Activated naive CD4-positive, alpha-beta T cell treated with anti-CD3 and anti-CD28 coated beads, Interleukin-2, amount 50 U/mL, for 16 hours (primary cell): ENCODE measurements at regions not wholly inside any gene's neighbourhood (a gene's known extent, or its start where the extent isn't known, plus 50 kb on each side); places are given as distances from the start of the nearest gene placed in this dataset.
"Not testable (repeated sequence)": the region's sequence is repeated elsewhere in the genome, so short reads cannot be mapped to it uniquely, and the experiment has no call there.

Source experiments
- DNase-seq: peaks from one replicate; pipeline ENCODE4 v3.0.0-alpha.2; 2020

DNA sequence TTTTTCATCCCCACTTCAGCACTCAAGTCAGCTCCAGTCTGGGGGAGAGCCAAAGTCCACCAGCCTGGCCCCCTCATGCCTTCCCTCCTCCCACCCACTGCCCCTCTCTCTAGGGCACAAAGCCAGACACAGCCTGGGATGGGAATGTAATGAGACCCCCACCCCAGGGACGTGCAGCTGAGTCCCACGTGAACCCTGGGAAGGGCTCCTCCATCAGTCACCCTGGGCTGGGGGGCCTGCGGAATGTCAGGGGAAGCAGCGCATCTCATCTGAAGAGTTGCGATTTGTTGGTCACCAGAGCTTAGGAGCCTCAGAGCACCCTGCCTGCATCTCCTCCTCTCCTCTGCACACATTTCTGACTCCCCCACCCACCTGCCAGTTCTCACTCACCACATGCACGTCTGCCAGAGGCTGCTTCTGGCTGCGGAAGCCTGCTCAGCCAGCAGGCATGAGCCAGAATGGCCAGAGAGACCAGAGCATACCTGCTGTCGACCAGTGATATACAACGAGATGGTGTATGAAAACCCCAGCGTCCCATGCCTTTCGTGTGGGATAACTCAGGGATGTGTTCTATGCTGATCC, 167.1 kb upstream of the TOP1 start:
- DNase-seq, result no peak

DNA sequence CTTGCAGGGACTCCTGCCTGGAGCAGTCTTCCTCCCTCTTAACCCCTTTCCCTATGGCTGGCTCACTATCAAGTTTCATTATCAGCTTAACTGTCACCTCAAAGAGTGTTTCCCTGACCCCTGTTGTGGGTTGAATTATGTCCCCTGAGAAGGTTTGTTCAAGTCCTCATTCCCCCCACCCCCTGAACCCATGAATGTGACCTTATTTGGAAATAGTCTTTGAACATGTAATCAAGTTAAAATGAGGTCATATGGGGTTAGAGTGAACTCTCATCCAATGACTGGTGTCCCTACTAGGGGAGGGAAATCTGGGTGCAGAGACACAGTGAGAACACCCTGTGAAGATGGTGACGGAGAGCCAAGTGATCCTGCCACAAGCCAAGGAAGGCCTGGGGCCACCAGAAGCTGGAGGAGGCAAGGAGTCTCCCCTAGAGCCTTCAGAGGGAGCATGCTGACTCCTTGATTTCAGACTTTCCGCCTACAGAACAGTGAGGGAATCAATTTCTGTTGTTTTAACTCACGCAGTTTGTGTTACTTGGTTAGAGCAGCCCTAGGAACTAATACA, 165.2 kb upstream of the TOP1 start:
- no peak for DNase-seq

DNA sequence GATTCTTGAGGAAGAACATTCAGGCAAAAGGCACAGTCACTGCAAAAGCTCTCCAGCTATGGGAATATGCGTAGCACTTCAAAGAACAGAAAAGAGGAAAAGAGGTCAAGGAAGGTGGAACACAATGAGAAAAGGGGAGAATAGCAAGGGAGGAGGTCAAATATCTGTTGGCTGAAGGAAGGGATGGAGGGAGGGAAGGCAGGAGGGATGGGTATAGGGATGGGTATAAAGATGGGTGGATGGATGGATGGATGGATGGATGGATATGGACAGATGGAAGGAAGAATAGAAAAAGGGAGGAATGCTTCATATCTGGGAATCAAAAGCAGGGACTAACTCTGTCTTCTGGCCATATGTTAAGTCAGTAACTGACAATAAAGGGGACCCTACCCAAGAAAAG, 164.2 kb upstream of the TOP1 start:
- DNase-seq, result no peak

DNA sequence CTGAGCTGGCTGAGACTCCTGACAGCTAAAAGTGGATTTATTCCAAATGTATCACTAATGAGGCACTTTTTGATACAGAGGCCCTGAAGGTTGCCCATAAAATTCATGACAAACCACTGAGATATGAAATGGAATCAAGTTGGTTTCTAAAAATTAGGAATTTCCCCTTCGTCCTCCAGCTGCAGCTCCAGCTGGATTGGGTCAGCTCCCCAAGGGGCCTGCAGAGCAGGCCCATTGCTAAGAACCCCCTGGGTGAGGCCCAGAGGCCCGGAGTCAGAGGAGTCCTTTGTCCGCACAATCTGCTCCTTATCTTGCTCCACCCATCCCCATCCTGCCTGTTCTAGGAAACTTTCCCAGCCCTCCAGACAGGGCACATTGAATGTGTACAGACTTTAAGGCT, 163.5 kb upstream of the TOP1 start:
- no peak for DNase-seq

DNA sequence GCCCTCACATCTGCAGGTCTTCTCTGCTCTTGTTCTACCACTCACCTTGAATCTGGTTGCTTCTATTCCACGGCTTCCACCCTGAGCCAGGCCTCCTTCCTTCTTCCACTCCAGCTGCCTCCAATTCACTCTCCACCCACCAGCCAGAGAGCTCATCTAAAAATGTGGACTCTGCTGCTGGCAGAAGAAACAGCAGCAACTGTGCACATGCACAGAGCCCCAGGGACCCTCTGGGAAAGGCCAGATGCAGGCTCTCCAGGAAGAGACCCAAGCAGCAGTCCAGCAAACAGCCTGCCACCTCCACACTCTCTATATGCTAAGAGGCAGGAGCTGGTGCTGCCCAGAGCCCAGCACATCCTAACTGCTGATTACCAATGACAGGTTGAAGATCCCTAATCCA, 162.6 kb upstream of the TOP1 start:
- no peak for DNase-seq

DNA sequence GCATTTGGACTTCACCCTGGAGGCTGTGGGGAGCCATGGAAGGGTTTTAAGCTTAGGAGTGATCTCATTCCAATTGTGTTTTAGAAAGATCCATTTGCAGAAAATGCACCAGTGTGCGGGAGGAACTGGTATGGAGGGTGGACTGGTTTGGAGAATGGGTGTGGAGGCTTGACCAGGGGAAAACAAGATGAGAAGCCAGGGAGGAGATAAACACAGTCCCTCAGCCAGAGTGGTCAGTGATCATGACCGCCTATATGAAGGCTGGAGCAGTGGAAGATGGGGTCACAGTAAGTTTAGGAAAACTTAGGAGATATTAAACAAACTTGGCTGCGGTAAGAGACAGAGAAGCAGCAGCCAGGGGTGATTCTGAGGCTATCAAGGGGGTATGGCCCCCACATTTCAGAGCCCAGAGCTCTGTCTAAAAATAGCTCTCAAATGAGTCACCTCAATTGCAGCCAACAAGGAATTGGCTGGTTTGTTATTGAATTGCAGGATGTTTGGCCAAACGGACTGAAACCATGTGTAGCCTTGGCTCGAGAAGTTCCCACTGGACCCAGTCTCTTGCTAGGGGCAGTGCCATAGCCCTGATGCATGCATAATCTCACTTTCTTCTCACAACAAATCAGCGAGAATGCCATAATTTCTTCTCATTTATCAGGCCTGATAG, 159.9 kb upstream of the TOP1 start:
- no peak for DNase-seq

DNA sequence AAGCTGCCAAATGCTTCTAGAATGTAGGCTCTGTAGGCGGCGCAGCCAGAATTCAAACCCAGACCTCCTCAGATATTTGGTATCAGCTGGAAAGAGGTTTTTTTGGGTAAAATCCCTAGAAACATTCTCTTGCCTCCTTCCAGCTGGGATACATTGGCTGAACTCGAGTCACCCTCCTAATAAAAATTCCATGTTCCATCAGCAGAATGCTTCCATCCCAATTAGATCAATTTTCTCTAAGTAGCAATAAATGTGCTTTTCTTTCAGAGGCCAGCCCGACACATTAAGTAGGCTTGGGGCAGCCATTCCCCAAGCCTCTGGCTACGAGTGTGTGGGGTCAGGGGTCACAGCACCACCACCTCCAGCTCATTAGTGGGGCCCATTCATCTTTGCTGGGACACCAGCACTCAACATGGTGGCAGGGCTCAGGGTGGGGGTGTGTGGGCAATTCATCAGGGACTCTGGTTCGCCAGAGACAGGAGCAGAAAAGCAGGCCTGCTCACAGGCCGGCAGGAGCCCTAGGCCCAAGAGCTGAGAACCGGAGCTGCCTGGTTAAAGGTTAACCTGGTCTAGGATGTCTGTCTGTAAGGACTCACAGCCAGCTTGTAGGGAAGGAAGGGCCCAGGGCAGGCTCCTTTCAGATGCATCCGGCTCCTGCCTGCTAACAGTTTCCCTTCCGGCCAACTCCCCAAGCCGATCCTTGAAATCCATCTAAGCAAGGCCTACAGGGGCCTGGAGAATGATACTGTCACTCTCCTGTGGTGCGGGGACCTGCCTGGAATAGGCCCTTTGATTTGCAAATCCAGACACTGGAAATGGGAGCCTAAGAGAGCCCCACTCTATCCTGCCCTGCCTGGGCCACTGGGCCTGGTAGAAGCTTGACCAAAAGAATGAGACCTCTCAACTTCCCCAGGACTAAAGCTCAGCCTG, 159.1 kb upstream of the TOP1 start:
- no peak for DNase-seq

DNA sequence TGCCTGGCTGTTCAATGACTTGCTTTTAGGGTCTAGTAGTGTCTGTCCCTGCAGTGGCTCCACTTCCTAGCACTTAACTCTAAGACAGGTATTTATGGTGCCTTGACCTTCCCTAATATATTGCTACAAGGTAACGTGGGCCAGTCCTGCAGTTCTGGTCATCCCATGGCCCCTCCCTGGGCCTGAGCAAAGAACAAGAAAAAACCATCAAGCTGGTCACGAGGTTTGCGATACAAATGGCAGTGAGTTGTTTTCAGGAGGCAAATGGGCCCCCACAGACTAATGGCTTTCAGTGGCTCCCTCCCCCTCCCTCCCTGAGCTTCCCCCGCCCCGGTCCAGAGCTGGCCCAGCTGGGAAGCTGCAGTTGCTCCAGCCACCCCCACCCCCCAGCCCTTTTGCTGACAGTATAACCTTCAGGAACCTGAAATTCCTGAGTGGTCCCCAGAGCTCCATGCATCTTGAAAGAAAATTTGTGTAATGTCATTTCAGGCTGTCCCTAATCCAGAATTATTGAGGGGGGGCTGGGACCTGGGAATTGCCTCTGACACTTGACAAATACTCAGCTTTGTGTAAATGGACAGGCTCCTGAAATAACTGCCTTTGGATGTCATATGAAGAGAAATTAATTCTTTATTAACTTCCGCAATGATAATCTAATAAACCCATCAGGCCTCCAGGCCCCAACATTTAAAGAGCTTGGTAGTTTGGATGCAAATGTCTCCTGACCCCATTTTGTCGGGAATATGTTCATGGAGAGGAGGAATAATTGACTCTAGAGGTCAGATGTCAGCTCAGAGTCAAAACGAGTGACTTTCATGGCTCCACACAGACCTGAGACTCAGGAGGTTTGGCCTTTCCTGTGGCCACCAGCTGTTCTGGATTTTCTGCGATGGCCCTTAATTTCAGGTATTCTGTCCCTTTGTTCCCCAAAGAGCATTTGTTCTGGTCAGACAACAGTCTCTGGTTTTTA, 153.2 kb upstream of the TOP1 start:
- no peak for DNase-seq

DNA sequence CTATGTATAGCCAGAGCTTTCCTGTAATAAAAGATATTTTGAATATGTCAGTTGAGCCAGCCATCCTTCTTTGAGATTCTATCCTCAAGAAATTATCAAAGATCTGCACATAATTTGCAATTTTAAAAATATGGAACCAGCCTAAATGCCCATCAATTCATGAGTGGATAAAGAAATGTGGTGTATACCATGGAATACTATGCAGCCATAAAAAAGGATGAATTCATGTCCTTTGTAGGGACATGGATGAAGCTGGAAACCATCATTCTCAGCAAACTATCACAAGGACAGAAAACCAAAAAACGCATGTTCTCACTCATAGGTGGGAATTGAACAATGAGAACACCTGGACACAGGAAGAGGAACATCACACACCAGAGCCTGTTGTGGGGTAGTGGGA, 150.5 kb upstream of the TOP1 start:
- not testable (repeated sequence) for DNase-seq

DNA sequence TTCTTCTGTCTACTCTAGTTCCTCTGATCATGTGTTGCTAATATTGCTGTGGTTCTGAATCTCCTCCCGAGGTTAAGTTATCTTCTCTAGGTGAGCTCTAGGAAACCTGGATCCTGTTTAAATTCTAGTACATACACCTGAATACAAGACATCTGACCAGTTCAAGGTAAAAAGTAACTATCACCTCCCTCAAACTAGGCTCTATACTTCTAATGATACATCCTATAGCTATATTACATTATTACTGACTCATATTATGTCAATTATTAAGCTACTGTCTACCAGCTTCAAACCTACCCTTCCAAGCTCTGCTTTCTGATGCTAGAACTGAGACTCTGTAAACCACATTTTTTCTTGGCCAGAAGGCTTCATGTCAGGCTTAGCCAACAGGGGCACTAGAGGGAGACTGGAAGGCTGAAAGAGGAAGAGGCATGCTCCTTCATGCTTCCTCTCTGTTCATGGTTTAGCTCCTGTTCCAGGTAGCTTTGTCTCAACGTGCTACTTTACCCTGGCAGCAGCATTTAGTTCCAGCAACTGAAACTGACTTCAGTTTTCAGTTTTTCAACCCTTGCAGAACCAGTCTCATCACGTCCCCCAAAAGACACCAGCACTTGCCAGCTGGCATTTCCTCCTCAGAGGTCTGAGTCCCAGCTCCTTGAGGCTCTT, 148.4 kb upstream of the TOP1 start:
- DNase-seq, result no peak

DNA sequence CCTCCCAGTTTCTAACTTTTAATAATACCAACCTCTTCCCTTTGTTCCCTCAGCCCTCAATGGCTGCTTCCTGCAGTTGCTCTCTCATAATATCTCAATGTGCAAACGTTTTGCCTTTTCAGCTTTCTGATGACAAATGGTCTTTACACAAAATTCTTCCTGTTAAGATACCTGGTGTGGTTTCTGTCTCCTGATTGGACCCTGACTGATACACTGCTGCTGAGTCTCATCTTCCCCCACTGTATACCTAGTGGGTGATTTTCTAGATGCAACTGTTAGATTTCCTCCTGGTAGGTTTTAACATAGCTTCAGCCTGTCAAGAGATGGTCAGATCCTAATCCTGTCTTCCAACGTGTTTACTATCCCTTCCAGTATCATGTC, 147.9 kb upstream of the TOP1 start:
- DNase-seq, result no peak

DNA sequence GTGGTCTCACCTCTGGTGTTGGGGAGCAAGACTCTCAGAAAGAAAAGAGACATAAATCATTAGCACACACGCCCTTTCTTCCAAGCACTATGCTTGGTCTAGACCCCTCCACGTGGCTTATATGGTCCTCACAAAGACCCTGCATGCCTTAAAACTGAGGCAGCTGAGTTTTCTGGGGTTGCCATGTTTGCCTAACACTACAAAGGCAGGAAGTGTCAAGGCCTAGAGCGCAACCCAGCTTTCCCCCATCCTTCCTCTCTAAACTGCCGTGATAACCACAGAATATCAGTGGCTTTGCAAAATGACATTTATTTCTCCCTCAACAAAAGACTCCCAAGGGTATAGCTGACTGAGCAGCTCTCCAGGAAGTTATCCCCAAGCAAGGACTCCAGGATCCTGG, 146.5 kb upstream of the TOP1 start:
- DNase-seq, result no peak

DNA sequence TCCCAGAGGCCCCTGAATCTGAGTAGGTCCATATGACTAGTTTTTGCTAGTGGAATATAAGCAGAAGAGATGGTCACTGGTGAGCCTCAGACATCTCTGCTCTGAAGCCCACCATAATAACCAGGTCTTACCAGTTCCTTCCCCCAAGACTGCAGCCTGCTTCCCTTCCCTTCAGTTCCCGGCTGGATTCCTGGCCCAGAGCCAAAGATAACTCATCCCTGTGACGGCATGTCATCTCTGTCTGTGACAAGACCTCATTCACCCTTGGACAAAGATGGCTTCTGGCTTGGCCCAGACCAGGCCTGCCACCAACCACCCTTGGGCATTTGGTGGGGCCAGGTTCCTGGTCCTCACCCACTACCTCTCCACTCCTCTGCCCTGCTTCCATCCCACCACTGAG, 145.5 kb upstream of the TOP1 start:
- DNase-seq, result no peak

DNA sequence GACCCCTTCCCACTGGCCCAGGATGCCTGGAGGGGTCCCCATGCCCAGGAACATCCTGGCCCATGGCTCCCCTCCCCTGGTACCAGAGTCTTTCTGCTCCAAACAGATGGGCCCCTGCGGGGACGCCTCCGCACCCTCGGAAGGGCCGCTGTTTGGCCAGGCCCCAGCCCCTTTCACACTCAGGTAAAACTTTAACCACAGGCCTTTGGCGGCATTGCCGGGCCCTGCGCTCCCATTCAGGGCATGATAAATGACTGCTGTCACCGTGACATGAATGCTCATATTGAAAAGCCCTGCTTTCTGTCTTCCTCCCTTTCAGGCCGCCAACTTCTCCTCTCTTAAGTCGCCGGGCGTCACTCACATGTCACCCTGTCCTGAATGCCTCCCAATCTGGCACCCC, 141.5 kb upstream of the TOP1 start:
- DNase-seq, result no peak

DNA sequence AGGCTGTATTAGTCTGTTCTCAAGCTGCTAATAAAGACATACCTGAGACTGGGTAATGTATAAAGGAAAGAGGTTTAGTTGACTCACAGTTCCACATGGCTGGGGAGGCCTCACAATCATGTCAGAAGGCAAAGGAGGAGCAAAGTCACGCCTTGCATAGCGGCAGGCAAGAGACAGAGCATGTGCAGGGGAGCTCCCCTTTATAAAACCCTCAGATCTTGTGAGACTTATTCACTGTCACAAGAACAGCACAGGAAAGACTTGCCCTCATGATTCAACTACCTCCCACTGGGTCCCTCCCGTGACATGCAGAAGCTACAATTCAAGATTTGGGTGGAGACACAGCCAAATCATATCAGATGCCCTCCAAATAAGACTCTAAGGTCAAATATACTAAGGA, 139.4 kb upstream of the TOP1 start:
- DNase-seq, result not testable (repeated sequence)

DNA sequence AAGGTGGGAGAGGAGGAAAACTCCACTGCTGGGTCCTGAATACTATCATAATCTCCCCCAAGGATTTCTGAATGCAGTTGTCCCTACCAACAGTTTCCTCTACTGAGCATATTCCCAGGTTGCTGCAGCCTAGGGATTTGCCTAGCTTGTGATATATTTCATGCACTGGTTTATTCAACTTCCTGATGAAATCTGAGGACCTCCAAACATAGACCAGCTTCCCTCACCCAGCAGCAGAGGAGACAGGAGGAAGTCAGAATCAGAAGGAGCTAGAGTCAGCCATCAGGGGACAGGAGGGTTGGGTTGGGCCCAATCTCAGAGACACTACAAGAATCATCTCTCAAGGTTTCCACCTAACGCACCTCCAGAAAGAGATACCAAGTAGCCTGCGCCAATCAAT, 138.4 kb upstream of the TOP1 start:
- DNase-seq, result no peak

DNA sequence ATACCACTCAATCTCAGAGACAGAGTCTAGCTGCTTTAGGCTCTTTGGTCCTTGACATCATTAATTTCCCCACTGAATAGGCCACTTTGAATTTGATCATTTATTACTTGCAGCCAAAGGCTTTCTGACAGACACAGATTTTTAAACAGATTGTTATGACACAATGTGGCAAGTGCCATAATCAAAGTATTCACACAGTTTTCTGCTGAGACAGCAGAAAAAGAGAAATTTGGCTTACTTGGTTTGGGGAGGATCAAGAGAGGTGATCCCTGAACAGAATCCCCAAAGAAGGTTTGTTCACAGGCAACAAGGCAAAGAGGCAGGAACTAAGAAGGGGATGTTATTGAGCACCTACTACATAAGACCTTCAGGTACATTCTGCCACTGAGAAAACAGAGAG, 138.0 kb upstream of the TOP1 start:
- no peak for DNase-seq

DNA sequence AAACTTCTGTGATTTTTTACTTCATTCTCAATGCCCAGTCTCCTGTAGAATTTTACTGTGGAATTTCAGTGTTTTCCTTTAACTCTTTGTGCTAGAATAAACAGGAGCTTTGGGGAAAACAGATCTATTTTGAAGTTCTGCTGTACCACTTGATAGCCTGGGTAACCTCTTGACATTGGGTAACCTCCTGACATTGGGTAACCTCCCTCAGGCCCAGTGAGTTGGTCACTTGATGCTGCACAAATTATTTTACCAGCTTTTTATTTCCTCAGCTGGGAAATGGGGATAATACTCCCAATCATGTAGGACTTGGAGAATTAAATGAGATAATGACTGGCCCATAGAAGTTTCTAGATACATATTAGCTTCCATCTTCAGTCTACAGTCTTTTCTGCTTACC, 137.3 kb upstream of the TOP1 start:
- DNase-seq, result no peak

DNA sequence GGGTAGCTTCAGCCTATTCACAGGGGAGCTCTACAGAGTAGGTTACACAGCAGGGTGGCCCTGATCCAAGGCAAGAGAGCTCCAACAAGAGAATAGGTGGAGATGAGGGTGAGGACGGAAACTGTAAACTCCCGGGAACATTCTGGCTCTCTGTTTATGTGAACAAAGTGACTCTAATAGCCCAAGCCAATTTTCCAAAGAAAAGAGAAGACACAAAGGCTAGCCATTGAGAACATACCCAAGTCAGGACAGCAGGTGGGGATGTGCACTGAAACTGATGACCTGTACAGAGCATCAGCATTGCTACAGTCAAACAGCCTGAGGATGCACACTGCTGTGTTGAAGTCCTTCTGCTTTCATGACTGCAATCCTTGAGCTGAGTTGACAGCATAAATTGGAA, 136.0 kb upstream of the TOP1 start:
- no peak for DNase-seq

DNA sequence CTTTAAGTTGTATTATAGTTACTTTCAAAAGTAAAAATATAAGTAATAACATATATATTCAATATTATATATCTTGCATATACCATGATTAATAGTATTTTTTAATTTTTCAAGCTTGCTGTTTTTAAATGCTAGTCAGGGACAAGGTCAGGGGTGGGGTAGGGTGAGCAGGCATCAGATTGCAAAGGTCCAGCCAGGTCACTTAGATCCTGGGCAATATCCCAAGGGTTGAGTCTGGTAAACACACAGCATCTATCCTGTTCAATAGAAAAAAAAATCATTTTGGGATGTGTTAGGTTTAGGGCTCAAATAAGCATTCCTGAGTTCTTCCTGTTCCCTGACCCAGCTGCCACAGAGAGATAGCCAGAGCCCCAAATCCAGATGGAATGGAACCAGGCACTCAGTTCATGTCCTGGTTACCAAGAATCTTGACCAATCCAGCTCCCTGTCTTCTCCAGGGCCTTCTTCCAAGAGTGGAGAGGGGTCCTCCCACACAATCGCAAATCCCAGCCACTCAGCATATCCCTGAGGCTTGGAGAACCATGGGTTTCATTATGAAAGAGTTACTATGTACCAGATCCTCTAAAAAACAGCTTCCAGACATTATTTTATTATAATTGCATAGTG, 134.9 kb upstream of the TOP1 start:
- DNase-seq, result no peak

DNA sequence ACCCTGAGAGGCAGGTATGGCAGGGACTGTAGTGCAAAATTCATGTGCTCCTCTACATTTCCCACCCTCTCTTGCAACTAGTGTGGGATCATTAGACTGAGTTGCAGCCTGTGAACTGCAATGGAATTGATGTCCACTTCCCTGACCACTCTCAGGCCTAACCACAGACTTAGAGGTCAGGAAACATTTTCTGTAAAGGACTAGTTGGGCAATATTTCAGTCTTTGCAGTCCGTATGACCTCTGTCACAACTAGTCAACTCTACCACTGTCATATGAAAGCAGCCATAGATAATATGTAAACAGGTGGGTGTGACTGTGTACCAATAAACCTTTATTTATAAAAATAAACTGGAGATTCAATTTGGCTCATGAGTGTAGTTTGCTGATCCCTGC, 134.4 kb upstream of the TOP1 start:
- DNase-seq, result no peak

DNA sequence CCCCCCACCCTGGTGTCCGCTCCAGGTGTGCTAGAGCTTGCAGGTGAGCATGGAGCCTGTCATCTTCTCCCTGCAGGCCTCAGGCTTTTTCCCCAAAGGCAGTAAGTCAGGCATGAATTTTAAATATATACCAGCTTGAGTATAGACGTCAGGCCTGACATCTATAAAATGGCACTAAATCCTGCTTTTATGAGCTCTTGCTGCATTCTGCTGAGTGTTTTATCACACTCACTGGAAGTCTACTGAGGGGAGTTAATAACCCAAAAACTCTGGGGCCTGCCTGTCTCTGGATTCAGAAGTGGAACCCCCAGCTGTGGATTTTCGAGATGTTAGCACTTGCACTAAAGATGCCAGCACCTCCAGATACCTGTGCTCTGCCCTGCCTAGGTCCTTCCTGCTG, 133.4 kb upstream of the TOP1 start:
- DNase-seq, result no peak
